ENCODE measurements at regions not wholly inside any gene's neighbourhood (a gene's known extent, or its start where the extent isn't known, plus 50 kb on each side); places are given as distances from the start of the nearest gene placed in this dataset.

- no peaks in the 10 kb centered on the region for H3K27me3 ChIP-seq
- TF ChIP-seq, protein P1, sequence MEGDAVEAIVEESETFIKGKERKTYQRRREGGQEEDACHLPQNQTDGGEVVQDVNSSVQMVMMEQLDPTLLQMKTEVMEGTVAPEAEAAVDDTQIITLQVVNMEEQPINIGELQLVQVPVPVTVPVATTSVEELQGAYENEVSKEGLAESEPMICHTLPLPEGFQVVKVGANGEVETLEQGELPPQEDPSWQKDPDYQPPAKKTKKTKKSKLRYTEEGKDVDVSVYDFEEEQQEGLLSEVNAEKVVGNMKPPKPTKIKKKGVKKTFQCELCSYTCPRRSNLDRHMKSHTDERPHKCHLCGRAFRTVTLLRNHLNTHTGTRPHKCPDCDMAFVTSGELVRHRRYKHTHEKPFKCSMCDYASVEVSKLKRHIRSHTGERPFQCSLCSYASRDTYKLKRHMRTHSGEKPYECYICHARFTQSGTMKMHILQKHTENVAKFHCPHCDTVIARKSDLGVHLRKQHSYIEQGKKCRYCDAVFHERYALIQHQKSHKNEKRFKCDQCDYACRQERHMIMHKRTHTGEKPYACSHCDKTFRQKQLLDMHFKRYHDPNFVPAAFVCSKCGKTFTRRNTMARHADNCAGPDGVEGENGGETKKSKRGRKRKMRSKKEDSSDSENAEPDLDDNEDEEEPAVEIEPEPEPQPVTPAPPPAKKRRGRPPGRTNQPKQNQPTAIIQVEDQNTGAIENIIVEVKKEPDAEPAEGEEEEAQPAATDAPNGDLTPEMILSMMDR (IDR thresholded peaks at IDR 0.05), result no peak
- no peak for TF ChIP-seq POLR2A (IDR thresholded peaks at IDR 0.05)
- no peak overlapping the region for H3K4me3 ChIP-seq
- no peaks in the 10 kb centered on the region for H3K36me3 ChIP-seq
- H3K9me3 ChIP-seq, result no peaks in the 10 kb centered on the region
- DNase-seq, result no peak
- no peak overlapping the region for H3K27ac ChIP-seq
- H3K4me1 ChIP-seq, result no peaks in the 10 kb centered on the region
These were observed 482.9 kb upstream of the CDH11 start for GRCh38 chr16:65604771-65605170.

DNA sequence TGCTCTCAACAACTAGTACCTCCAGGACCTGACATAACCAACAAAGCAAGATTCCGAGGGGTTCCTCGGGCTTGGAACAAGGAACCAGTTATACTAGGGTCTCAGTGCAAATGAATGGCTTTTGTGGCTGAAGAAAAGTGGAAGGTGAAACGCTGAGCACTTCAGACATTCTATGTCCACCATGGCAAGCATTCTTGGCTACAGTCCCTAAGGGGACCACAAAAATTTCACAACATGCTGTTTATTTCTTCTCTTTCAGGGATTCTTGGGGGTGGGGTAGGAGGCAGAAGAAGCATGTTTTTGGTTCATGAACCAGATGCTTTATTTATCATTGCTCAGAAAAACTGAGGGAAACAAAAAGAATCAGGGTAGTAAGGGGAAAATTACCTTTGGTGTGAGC, 479.9 kb upstream of the CDH11 start:
- no peak for TF ChIP-seq POLR2A (IDR thresholded peaks at IDR 0.05)
- TF ChIP-seq, protein P1 (IDR thresholded peaks at IDR 0.05), result no peak
- Histone ChIP-seq H3K36me3 (no peaks in the 10 kb centered on the region), H3K27ac (no peak overlapping the region), H3K4me1 (no peaks in the 10 kb centered on the region), H3K27me3 (no peaks in the 10 kb centered on the region), H3K4me3 (no peak overlapping the region), H3K9me3 (no peaks in the 10 kb centered on the region)
- DNase-seq, result no peak

- Histone ChIP-seq H3K4me3 (no peak overlapping the region), H3K36me3 (no peaks in the 10 kb centered on the region), H3K9me3 (no peaks in the 10 kb centered on the region), H3K4me1 (no peaks in the 10 kb centered on the region), H3K27me3 (no peaks in the 10 kb centered on the region), H3K27ac (no peak overlapping the region)
- no peak for DNase-seq
- TF ChIP-seq, protein P1 (IDR thresholded peaks at IDR 0.05), result no peak
- no peak for TF ChIP-seq POLR2A (IDR thresholded peaks at IDR 0.05)
These were observed 478.8 kb upstream of the CDH11 start for GRCh38 chr16:65600629-65601028.

- H3K4me1 ChIP-seq, result no peaks in the 10 kb centered on the region
- TF ChIP-seq, protein P1 (IDR thresholded peaks at IDR 0.05), result no peak
- no peak for TF ChIP-seq POLR2A (IDR thresholded peaks at IDR 0.05)
- no peak for DNase-seq
These were observed 478.2 kb upstream of the CDH11 start for GRCh38 chr16:65600046-65600445.

DNA sequence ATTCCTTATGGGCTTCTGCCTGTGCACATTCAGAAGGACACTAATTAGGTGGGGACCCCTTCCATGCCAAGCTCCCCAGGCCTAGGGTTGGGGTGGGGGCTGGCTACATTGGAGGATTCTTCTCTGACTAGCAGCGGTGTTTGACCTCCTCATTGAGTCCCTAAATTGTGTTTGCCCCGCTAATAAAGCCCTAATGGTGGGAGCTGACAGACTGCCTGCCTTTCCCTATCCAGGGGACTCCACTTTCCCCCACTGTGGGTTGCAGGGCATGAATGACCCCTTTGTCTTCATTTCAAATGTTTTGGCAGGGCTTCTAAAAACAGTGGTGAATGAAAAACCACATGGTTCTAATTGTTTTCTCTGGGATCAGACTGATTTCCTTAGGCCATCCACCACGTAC, 476.8 kb upstream of the CDH11 start:
- Histone ChIP-seq H3K4me1 (no peaks in the 10 kb centered on the region), H3K27ac (no peak overlapping the region), H3K9me3 (no peaks in the 10 kb centered on the region), H3K36me3 (no peaks in the 10 kb centered on the region), H3K4me3 (no peak overlapping the region), H3K27me3 (no peaks in the 10 kb centered on the region)
- no peak for TF ChIP-seq POLR2A (IDR thresholded peaks at IDR 0.05)
- no peak for DNase-seq

More at GRCh38 chr16:65600046-65600445, 478.2 kb upstream of the CDH11 start:
- H3K36me3 ChIP-seq, result no peaks in the 10 kb centered on the region
- no peak overlapping the region for H3K27ac ChIP-seq
- H3K27me3 ChIP-seq, result no peaks in the 10 kb centered on the region
- H3K9me3 ChIP-seq, result no peaks in the 10 kb centered on the region
- H3K4me3 ChIP-seq, result no peak overlapping the region

DNA sequence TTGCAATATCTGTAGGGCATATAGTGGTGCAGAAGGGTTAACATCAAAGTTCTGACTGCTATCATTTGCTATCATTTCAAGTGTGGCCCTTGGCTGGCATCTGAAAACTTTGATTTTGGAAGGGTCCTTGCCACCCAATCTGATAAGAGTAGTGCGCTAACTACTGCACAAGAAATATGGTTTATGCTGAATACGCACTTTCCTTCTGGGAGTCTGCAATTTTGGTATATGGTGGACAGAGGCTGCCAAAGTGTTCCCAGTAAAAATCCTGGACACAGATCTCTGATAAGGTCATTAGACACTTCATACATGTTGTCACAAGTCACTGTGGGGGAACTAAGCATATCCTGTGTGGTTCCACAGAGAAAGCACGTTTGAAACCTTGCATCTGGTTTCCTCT, 461.6 kb upstream of the CDH11 start:
- no peak for DNase-seq
- no peak for TF ChIP-seq POLR2A (IDR thresholded peaks at IDR 0.05)
- TF ChIP-seq, protein P1 (IDR thresholded peaks at IDR 0.05), result no peak
- no peaks in the 10 kb centered on the region for H3K36me3 ChIP-seq
- no peaks in the 10 kb centered on the region for H3K9me3 ChIP-seq
- no peaks in the 10 kb centered on the region for H3K27me3 ChIP-seq
- no peak overlapping the region for H3K4me3 ChIP-seq
- H3K4me1 ChIP-seq, result no peaks in the 10 kb centered on the region
- H3K27ac ChIP-seq, result no peak overlapping the region

Data from Peyer's patch (tissue), 4 donors.